ENCODE measurements at regions not wholly inside any gene's neighbourhood (a gene's known extent, or its start where the extent isn't known, plus 50 kb on each side); places are given as distances from the start of the nearest gene placed in this dataset.

- H3K4me3 ChIP-seq (replicated peaks in 1 of 2; ENCODE audit: low read depth in 1 of 2, low read length in 2 of 2), result no peak overlapping the region
These were observed 78.8 kb downstream of the GADD45G start for GRCh38 chr9:89683626-89684025.

GRCh38 chr9:89684218-89684617 lies 79.4 kb downstream of the GADD45G start:
- peaks cover 8 to 9% of the 10 kb centered on the region in 2 experiments; a peak in 3 of 4 replicates for H3K4me1 ChIP-seq (ENCODE audit: control insufficient read depth in 1 of 2, insufficient read depth in 2 of 2, low read length in 2 of 2)
- no peaks in the 10 kb centered on the region for H3K9me2 ChIP-seq (ENCODE audit: insufficient read depth)
- RAD21 ChIA-PET (ENCODE audit: low non-redundant PET in 1 of 2, low total read pairs in 2 of 2, uncharacterized antibody in 2 of 2, unreplicated experiment in 2 of 2), result no interaction called here
- DNase-seq (ENCODE audit: low read depth, low spot score) (no peak), ATAC-seq (no peak)
- H4K20me1 ChIP-seq (ENCODE audit: insufficient read depth), result no peaks in the 10 kb centered on the region
- intact Hi-C loops (cut with micrococcal nuclease), result no loop called here
- no peaks in the 10 kb centered on the region for H3K36me3 ChIP-seq (ENCODE audit: control insufficient read depth in 1 of 2, insufficient read depth in 2 of 2, low read length in 2 of 2)
- no TSS peak for BruUV-seq (replicated peaks)
- TF ChIP-seq ATF3 (IDR thresholded peaks at IDR 0.05), result no peak
- TF ChIP-seq POLR2AphosphoS5 (IDR thresholded peaks at IDR 0.05; ENCODE audit: low read depth, low read length), result no peak
- TF ChIP-seq EZH2phosphoT487 (IDR thresholded peaks at IDR 0.05; ENCODE audit: borderline replicate concordance), result no peak
- TF ChIP-seq, protein P1, sequence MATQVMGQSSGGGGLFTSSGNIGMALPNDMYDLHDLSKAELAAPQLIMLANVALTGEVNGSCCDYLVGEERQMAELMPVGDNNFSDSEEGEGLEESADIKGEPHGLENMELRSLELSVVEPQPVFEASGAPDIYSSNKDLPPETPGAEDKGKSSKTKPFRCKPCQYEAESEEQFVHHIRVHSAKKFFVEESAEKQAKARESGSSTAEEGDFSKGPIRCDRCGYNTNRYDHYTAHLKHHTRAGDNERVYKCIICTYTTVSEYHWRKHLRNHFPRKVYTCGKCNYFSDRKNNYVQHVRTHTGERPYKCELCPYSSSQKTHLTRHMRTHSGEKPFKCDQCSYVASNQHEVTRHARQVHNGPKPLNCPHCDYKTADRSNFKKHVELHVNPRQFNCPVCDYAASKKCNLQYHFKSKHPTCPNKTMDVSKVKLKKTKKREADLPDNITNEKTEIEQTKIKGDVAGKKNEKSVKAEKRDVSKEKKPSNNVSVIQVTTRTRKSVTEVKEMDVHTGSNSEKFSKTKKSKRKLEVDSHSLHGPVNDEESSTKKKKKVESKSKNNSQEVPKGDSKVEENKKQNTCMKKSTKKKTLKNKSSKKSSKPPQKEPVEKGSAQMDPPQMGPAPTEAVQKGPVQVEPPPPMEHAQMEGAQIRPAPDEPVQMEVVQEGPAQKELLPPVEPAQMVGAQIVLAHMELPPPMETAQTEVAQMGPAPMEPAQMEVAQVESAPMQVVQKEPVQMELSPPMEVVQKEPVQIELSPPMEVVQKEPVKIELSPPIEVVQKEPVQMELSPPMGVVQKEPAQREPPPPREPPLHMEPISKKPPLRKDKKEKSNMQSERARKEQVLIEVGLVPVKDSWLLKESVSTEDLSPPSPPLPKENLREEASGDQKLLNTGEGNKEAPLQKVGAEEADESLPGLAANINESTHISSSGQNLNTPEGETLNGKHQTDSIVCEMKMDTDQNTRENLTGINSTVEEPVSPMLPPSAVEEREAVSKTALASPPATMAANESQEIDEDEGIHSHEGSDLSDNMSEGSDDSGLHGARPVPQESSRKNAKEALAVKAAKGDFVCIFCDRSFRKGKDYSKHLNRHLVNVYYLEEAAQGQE (IDR thresholded peaks at IDR 0.05; ENCODE audit: low read depth), result no peak
- H3K27ac ChIP-seq (ENCODE audit: low read depth, low read length), result no peak overlapping the region
- no peaks in the 10 kb centered on the region for H3K79me2 ChIP-seq (ENCODE audit: insufficient read depth, low read length)
- no peaks in the 10 kb centered on the region for H3K9me3 ChIP-seq (ENCODE audit: control insufficient read depth in 1 of 2, insufficient read depth in 1 of 2, low read depth in 1 of 2, low read length in 2 of 2)
- H3K9ac ChIP-seq (ENCODE audit: low read length), result no peak overlapping the region
- no peak overlapping the region for H2AFZ ChIP-seq (ENCODE audit: low read depth, low read length, poor library complexity, severe bottlenecking)
- CTCF ChIA-PET, result no interaction called here
- no peak overlapping the region for H3K4me2 ChIP-seq (ENCODE audit: low read length)
- no peak overlapping the region for H3K4me3 ChIP-seq (replicated peaks in 1 of 2; ENCODE audit: low read depth in 1 of 2, low read length in 2 of 2)
- POLR2A ChIA-PET, result no interaction called here
- no peaks in the 10 kb centered on the region for H3K27me3 ChIP-seq (ENCODE audit: insufficient read depth, low read length)

More at GRCh38 chr9:89683626-89684025, 78.8 kb downstream of the GADD45G start:
- Histone ChIP-seq H3K27me3 (ENCODE audit: insufficient read depth, low read length) (no peaks in the 10 kb centered on the region), H3K9ac (ENCODE audit: low read length) (no peak overlapping the region), H4K20me1 (ENCODE audit: insufficient read depth) (no peaks in the 10 kb centered on the region), H3K27ac (ENCODE audit: low read depth, low read length) (no peak overlapping the region), H3K36me3 (ENCODE audit: control insufficient read depth in 1 of 2, insufficient read depth in 2 of 2, low read length in 2 of 2) (no peaks in the 10 kb centered on the region), H3K9me3 (ENCODE audit: control insufficient read depth in 1 of 2, insufficient read depth in 1 of 2, low read depth in 1 of 2, low read length in 2 of 2) (no peaks in the 10 kb centered on the region), H3K4me2 (ENCODE audit: low read length) (no peak overlapping the region), H3K9me2 (ENCODE audit: insufficient read depth) (no peaks in the 10 kb centered on the region), H3K4me1 (ENCODE audit: control insufficient read depth in 1 of 2, insufficient read depth in 2 of 2, low read length in 2 of 2) (peaks cover 8 to 9% of the 10 kb centered on the region in 2 experiments; a peak in 3 of 4 replicates), H2AFZ (ENCODE audit: low read depth, low read length, poor library complexity, severe bottlenecking) (no peak overlapping the region), H3K79me2 (ENCODE audit: insufficient read depth, low read length) (no peaks in the 10 kb centered on the region)
- intact Hi-C loops (cut with micrococcal nuclease), result no loop called here
- DNase-seq (ENCODE audit: low read depth, low spot score), result no peak
- POLR2A ChIA-PET, result no interaction called here
- BruUV-seq (replicated peaks), result no TSS peak
- TF ChIP-seq ZFX (IDR thresholded peaks at IDR 0.05) (no peak), SIN3A (IDR thresholded peaks at IDR 0.05; ENCODE audit: low read depth) (no peak), FOSL1 (IDR thresholded peaks at IDR 0.05; ENCODE audit: low read depth) (no peak), MAX (IDR thresholded peaks at IDR 0.05) (no peak), JUND (IDR thresholded peaks at IDR 0.05) (no peak)
- CTCF ChIA-PET, result no interaction called here
- RAD21 ChIA-PET (ENCODE audit: low non-redundant PET in 1 of 2, low total read pairs in 2 of 2, uncharacterized antibody in 2 of 2, unreplicated experiment in 2 of 2), result no interaction called here
- no peak for ATAC-seq
